ENCODE measurements at regions not wholly inside any gene's neighbourhood (a gene's known extent, or its start where the extent isn't known, plus 50 kb on each side); places are given as distances from the start of the nearest gene placed in this dataset.
"Not testable (repeated sequence)": the region's sequence is repeated elsewhere in the genome, so short reads cannot be mapped to it uniquely, and the experiment has no call there.

DNA sequence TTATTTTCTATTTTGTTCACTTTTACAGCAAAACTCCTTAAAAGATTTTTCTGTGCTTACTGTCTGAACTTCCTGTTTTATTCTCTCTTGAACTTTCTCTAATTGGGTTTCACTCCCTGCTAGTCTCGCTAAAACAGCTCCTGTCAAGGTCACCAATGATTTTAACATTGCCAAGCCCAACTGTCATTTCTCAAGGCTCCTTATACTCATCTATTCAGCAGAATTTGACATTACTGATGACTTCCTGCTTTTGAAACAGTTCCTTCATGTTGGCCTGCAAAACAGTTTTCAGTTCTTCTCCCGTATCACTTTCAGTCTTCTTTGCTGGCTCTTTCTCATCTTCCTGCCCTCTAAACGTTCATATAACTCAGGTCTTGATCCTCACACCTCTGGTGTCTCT is 268.5 kb upstream of the USP15 start:
- no peak for DNase-seq

DNA sequence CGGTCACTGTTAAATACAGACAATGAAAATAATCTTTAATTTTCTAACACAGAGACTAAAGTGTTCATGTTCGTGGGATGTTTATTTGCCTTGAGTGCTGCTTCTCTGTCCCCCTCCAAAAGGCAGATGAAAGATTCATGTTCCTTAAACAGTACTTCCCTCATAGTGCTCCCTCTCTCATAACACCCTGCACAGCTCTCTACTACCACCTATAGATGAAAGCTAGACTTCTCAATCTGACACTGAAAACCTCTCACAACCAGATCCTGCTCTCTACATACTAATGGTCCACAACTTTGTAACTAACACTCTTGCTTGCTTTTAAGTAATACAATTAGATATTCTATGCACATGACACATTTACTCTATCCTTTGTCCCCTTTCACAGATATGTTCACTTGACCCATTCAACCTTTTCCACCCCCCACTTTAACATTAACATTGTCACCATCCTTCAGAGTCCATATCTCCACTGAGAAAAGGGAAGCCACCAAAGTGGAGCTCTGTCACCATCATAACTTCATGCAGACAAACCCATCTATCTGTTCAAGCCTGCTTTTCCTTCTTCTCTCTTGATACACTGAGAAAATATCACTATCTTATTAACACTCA is 266.4 kb upstream of the USP15 start:
- no peak for DNase-seq

DNA sequence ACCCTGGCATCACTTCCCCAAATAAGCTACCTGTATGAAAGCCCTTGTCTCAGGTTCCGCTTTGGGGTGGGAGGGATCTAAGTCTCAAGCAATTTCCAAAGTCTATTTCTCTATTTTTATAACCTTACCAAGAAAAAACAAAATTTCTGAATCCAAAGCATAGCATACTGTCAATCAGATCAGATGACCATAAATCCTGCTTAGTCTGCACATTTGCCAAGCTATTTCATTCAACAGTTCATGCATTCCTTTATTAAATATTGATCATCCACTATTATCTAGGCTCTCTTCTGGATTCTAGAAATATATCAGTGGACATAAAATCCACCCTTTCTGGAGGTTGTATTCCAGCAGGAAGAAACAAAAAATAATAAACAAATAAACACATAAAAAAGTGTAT is 263.5 kb upstream of the USP15 start:
- DNase-seq = no peak

DNA sequence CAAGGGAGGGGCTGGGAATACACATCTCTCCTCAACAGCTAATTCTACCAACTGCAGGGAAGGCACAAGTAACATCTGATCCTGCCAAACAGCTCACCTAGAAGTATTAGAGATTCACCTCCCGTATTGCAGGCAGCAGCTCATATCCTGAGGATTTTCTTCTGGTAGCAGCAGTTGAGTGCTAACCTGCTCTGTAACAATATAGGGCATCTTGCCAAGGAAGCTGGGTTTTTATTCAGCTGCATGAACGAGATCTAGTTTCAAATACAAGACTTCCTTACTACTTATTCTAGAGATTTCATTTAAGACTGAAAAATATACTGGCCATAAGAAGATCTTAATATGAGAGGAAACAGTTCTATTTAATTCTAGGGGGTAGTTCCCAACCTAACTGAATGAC is 261.4 kb upstream of the USP15 start:
- no peak for DNase-seq

DNA sequence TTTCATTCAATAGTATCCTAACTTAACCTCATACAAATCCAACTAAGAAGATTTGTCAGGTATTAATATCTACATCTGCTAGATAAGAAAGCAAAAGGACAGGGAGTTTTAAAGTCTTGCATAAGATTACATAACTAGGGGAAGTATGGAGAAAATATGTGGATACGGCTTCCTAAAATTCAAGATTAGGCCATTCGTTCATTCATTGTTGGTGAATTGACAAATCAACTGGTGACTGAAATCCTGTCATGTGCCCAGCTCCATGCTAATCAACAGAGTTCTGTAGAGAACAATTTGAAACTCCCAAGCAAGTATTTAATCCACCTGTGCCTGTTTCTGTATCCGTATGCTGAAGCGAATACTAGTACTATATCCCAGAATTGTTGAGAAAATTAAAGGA is 260.9 kb upstream of the USP15 start:
- no peak for DNase-seq

DNA sequence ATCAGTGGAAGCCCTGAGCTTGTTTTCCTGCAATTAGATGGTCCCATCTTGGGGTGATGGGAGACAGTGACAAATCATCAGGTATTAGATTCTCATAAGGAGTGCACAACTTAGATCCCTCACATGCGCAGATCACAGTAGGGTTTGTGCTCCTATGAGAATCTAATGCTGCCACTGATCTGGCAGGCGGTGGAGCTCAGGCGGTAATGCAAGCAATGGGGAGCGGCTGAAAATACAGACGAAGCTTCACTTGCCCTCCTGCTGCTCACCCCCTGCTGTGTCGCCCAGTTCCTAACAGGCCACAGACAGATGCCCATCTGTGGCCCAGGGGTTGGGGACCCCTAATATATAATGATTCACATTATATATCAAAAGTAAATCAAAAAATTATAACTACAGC is 258.8 kb upstream of the USP15 start:
- DNase-seq = no peak

DNA sequence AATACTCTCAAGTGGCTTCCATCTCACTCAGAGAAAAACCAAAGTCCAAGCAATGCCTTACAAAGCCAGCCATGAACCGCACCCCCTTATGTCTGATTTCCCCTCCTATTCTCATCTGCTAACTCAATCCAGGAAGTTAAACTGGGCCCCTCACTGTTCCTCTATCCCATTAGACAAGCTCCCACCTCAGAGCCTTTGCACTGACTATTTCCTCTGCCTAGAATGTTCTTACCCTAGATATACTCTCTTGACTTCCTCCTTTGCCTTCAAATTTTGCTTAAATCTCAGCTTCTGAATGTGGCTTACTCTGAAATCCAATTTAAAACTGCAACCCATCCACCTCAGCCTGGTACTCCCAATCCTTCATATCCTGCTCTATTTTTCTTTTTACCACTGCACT is 257.0 kb upstream of the USP15 start:
- DNase-seq = no peak

DNA sequence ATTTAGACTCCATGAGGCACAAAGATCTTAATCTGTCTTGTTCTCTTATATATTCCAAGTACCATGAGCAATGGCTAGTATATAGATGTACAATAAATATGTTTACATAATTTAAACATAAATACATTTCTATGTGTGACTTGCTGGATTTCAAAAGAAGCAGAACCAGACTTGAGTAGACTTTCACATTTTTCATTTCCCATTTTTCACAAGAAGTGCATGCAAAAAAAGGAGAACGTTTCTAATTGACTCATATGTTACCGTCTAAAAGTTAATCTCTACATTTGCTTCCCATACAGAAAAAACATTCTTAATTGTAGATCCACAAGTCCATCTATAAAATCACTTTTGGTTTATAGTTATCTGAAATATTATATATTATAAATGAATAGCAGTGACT is 256.5 kb upstream of the USP15 start:
- no peak for DNase-seq

DNA sequence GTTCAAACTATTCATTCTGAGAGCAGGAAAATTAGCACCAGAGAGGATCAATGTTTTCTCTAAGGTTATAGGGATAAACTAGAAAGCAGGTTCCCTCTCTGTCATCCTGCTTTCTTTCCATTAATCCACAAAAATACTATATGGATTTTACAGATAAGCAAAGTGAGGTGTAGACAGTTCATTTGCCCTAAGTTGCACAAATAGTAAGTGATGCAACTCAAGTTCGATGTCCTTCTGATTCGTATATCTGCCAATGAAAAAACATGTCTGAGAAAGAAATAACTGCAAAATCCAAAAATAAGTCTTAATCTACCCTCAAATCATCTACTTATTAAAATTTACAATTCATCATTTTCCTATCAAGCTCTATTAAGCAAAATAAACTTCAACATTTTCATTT is 254.6 kb upstream of the USP15 start:
- no peak for DNase-seq

DNA sequence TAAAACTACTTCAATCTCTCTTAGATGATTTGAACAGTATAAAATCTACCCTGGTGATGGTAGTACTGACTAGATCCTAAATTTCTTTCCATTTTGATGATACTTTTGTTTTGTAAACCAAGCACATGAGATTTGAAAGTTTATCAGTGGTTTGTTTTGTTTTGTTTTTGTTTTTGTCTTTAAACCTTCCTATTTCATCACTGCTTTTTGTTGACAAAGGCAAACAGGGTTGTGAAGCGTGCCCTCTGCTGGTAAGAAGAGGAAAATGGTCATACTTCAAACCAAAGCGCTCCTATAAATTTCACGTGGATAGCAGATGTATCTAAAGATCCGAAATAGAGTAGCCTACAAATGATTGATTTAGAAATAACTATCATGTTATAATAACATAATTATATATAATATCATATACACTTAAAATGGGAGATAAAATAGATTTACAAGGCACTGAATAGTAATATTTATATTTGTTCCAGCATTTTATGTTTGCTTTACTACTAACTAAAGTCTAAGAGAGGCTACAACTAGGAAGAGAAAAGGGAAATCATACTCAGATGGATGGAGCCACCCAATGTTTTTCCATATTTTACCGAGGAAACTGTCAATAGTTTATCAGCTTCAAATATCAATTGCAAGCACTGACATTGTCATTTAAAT is 254.0 kb upstream of the USP15 start:
- DNase-seq = no peak

DNA sequence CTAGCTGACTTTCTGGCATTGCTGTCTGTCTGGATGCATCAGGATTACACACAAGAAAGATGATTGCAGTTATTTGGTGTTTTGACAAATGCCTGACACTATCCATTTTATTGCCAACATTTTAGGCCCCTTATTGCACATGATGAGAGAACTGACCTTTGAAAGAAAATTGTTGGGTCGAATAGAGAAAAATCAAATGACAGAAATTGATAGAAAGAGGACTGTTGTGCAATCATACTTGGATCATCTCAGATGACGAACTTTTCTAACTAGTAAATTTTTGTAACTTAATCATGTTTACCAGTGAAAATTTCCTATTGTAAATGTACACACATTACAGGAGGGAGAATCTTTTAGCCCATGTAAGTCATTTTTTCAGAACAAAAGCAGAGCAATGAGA is 251.5 kb upstream of the USP15 start:
- no peak for DNase-seq

DNA sequence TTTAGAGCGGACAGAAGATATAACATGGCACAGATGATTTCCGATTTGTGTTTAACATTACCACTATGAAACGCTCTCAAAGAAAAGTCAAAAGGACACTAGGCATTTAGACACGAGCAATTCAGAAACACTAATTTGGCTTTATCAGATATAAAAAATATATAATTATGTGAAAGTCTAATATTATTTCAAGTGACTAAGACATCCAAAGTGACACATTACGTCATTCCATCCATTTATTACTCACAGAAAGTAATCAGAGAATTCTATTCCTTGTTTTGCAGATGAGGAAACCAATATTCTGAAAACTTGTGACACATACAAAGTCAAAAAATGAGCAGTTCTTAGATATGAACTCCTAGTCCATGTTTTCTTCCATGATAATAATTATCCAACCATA is 250.8 kb upstream of the USP15 start:
- DNase-seq = no peak

DNA sequence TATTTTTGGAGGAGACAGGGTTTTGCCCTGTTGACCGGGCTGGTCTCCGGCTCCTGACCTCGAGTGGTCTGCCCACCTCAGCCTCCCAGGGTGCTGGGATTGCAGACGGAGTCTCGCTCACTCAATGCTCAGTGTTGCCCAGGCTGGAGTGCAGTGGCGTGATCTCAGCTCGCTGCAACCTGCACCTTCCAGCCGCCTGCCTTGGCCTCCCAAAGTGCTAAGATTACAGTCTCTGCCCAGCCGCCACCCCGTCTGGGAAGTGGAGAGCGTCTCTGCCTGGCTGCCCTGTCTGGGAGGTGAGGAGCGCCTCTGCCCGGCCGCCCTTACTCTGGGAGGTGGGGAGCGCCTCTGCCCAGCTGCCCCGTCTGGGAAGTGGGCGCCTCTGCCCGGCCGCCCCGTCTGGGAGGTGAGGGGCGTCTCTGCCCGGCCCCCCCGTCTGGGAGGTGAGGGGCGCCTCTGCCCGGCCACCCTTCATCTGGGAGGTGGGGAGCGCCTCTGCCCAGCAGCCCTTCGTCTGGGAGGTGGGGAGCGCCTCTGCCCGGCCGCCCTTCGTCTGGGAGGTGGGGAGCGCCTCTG is 249.8 kb upstream of the USP15 start:
- DNase-seq = not testable (repeated sequence)

DNA sequence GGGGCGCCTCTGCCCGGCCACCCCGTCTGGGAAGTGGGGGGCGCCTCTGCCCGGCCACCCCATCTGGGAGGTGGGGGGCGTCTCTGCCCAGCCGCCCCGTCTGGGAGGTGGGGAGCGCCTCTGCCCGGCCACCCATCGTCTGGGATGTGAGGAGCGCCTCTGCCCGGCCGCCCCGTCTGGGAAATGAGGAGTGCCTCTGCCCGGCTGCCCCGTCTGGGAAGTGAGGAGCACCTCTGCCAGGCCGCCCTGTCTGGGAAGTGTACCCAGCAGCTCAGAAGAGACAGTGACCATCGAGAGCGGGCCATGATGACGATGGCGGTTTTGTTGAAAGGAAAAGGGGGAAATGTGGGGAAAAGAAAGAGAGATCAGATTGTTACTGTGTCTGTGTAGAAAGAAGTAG is 249.2 kb upstream of the USP15 start:
- DNase-seq = not testable (repeated sequence)

DNA sequence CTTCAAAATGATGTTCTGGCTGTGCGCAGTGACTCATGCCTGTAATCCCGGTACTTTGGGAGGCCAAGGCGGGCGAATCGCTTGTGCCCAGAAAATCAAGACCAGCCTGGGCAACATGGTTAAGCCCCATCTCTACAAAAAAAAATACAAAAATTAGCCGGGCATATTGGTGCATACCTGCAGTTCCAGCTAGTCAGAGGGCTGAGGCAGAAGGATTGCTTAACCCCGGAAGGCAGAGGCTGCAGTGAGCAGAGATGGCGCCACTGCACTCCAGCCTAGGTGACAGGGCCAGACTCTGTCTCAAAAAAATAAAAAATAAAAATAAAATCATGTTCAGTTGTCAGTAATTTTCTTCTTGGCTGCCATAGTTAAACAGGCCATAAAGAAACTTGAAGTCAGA is 245.9 kb upstream of the USP15 start:
- DNase-seq = no peak

DNA sequence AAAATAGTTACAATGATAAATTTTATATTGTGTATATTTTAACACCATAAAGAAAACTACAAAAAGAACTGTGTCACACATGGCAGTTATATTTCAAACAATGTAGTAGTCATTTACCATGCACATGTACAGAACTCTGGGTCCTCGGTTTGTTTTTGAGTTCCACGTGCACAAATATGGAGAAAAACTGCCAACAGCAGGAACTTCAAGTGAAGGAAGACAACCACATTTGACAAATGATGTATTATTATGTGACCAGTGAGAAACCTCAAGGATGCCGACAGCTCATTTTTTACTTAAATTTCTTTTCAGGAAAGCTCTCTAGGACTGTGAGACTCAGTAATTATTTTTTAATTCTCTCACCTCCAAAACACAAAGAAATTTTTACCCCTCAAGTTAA is 244.2 kb upstream of the USP15 start:
- no peak for DNase-seq

DNA sequence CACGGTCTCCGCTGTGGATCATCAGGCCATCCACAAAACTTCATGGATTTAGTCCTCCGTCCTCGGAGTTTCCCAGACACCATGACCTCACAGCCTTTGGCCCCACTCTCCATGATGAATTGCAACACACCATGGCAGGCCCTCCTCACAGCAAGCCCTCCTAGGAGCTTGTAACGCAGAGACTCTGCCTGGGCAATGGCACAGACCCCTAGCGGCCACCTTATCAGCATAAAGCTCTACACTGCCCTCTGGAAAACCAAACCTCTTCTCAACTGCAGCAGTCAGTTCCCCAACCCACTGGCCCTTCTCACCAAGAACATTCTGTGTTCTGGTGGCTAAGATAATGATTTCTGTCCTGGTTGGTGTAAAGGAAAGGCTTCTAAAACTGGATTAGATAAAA is 238.4 kb upstream of the USP15 start:
- no peak for DNase-seq

DNA sequence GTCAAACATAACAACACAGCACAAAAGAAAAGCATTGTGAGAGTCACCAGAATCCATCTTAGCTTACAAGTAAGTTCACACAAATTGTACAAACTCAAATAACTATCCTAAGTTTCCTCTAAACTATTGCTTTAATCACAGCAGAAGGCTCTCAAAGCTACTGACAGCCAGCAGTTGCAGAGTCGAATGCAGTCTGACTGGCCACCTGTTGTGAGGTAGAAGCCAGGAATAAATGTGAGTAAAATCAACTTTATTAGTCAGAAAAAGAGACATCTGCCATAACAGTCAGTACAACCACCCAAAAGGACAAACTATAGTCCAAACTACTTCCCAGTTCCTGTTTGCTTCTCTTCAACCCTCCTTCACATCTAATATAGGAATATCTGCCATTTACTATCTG is 231.7 kb upstream of the USP15 start:
- DNase-seq = no peak

DNA sequence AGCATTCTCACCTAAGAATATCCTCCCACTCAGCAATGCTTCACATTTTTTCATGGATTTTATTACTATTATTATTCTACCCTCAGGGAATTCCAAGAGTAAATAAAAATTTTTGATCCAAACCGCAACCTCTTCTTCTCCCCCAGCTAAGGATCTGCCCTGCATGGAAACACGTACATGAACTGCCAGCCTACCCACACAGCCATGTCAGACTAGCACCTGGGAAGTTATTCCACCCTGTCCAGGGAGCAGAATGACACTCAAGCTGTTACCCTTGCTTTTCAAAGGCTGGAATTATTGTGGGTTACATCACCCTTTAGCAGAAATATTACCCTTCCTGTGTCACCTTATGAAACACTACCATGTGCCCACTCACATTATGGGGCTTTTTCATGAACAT is 227.3 kb upstream of the USP15 start:
- DNase-seq = no peak

DNA sequence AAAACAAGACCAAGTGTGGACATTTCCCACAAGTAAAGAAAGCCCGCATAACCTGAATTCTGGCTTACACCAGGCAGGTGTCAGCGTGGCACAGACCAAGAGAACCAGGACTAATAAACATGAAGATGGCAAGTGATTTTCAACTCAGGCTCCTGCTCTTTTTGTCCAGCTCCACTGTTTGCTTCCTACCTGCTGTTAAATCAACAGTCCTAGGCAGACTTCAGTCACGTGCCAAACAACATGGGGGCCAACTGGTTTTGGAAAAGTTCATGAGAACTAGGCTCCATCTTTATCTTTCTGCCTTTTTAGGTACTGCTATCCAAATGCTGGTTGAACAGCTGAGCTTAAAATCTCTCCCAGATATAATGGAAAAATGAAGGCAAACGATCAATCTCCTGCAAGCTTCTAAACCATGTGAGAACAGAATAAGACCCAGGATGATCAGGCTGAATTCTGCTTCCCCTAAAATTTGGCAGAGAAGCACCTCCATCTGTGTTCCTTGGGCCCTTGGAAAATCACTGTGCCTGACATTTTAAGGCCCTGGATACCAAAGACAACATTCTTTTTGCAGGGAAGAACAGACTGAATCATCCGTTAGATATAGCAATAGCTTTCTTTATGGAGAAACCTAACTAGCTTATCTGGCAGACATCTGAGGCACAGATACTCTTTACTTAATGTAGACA is 215.6 kb upstream of the USP15 start:
- no peak for DNase-seq

DNA sequence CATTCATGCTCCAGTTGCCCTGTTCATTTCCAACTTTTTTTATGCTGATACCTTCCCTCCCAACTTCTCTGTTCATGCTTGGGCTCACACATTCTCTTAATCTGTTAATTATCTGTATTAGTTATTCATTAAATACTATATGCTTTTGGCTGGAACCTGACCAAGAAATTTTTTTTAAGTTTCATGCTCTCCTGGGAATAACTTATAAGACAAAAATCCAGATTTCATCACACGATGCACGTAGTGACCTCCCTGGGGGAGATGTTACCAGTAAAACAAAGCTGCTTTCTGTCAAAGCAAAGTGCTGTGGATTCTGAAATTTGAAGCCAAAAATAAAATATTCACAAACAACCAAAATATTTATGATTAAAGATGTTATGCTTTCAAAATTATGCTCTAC is 215.0 kb upstream of the USP15 start:
- DNase-seq = no peak

DNA sequence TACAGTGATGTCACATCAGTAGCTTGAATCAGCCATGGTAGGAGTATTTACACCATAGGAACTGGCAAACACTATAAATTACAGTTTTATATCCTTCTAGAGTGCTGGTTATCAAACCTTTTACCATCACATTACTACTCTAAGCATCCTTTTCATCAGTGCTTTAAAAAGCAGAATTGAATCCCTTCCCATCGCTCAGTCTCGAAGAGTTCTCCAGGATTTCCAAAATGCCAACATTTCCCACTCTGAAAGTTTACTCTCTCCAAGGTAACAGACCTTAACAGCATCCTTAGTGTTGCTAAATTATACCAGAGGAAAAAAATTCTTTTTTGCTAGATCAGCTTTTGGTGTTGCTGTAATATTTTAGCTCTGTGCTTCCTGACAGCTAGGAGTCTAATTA is 209.4 kb upstream of the USP15 start:
- no peak for DNase-seq

DNA sequence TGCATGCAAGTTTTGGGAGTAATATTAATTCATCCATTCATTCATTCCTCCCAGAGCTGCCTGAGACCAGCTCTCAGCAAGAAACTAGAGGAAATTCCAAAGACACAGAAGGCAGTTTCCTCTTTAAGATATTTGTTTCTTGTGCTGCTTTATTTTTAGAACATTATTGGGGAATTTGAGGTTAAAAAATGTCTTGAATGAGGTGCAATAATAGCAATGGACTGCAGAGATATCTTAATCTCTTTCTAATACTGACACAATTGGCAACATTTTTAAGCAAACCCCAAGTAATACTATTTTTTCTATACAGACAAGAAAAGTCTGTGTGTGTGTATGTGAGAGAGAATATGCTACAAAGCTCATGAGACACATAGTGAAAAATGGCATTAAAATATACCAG is 190.2 kb upstream of the USP15 start:
- DNase-seq = no peak

DNA sequence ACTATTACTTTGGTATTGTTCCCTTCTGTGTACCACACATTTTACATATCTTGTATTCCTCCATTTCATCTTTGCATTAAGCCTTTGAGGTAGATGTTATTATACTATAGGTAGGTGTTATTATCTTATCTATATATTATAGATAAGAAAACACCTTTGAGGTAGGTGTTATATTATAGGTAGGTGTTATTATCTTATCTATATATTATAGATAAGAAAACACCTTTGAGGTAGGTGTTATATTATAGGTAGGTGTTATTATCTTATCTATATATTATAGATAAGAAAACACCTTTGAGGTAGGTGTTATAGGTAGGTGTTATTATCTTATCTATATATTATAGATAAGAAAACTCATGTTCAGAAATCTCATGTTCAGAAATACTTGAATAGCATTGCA is 187.0 kb upstream of the USP15 start:
- not testable (repeated sequence) for DNase-seq
